GM12892 (cell line): ENCODE measurements at regions not wholly inside any gene's neighbourhood (a gene's known extent, or its start where the extent isn't known, plus 50 kb on each side); places are given as distances from the start of the nearest gene placed in this dataset.

ENCODE experiments used
- POLR2A ChIP-seq: IDR thresholded peaks from 2 replicates; pipeline ENCODE4 v1.6.1; 2011; ENCODE audit warnings: low read depth, low read length, control low read depth
- POLR2AphosphoS5 ChIP-seq: IDR thresholded peaks from 2 replicates; pipeline ENCODE4 v1.6.1; 2011; ENCODE audit warnings: low read depth, low read length, control low read depth
- TAF1 ChIP-seq: IDR thresholded peaks from 2 replicates; pipeline ENCODE4 v1.6.1; 2011; ENCODE audit warnings: low read depth, mild to moderate bottlenecking, control low read depth, low read length, borderline replicate concordance

DNA sequence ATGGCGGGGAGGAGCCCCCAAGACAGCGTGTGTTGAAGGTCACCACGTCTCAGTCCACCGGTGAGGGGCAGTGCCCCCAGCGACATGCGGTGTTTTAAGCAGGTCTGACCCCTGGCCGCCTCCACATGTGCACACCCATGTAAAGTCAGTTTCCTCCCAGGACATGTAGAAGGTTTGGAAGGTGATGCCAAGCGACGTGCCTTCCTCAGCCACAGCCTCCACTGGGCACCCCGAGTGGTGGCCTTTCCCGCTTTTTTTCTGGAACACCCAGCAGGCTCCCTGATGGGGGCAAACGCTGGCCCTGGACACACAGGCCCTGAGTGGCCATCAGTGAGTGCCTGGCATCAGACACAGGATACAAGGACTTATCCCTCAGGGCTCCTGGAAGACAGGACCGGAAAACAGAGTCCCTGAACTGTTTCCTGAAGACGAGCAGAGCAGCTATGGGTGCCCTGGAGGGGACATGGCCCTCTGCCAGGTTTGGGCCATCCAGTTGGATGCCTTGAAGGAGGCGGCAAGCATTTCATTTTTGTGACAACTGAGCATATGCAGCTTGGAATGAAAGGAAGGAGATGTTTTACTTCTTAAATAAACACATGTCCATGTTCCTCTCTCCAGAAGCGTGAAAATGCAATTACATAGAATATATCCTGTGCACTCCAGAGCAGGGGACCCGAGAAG, 275.8 kb upstream of the IRX2 start:
- TF ChIP-seq POLR2A (no peak), POLR2AphosphoS5 (no peak), TAF1 (no peak)
